ENCODE measurements at regions not wholly inside any gene's neighbourhood (a gene's known extent, or its start where the extent isn't known, plus 50 kb on each side); places are given as distances from the start of the nearest gene placed in this dataset.

DNA sequence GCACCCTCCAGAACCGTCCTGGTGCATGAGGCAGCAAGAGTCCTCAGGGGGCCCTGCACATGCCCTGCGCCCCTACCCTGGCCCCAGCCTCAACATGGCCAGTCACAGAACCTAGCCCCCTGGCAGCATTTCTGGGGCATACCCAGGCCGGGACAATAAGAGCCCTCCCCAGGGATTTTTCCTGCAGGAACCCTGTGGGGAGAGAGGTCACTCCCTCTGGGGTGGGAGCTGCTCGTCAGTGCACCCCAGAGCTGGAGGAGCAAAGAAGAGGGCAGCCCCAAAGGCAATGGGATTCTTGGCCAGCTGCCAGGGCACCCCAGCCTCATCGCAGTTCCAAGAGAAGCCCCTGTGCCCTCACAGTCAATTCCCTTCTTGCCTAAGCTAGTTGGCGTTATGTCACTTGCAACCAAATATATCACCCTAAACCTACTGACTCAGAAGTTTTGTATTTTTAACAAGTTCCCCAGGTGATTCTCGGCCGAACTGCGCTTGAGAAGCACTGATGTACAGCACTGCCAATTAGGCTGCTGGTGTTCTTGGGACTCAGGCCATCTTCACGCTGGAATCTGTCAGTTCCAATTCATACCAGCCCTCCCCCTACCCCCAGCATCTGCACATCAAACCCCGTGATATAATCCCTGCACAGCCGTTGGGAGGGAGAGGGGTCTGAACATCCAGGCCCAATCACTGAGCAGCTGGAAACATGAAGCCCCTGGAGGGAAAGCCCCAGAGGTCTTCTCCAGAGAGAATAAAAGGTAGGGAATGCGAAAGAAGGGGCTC, 87.5 kb upstream of the PRR20G start:
- Histone ChIP-seq H3K4me1 (ENCODE audit: control insufficient read depth, insufficient read depth, low read depth, low read length) (no peaks in the 10 kb centered on the region), H3K79me1 (replicated peaks; ENCODE audit: low read length, poor library complexity, severe bottlenecking) (no peaks in the 10 kb centered on the region), H3K27ac (ENCODE audit: low read length, poor library complexity, severe bottlenecking) (no peak overlapping the region), H4K8ac (ENCODE audit: low read length) (no peak overlapping the region), H3K36me3 (ENCODE audit: control insufficient read depth in 1 of 2, insufficient read depth in 2 of 2, low read depth in 1 of 2, low read length in 2 of 2) (no peaks in the 10 kb centered on the region), H3K4ac (ENCODE audit: low read depth in 1 of 2, low read length in 2 of 2) (no peak overlapping the region), H2AK5ac (ENCODE audit: low read length, severe bottlenecking) (no peak overlapping the region), H4K91ac (ENCODE audit: low read length) (no peak overlapping the region), H3K23ac (ENCODE audit: low read length in 2 of 2) (no peak overlapping the region), H3K14ac (ENCODE audit: low read length in 2 of 2) (no peak overlapping the region), H2BK120ac (ENCODE audit: low read depth, low read length) (no peak overlapping the region), H3K4me2 (ENCODE audit: low read length, poor library complexity, severe bottlenecking) (no peak overlapping the region), H3K4me3 (ENCODE audit: insufficient read depth in 1 of 2, low read depth in 1 of 2, low read length in 2 of 2) (no peak overlapping the region), H3K27me3 (ENCODE audit: control insufficient read depth in 1 of 2, insufficient read depth in 1 of 2, low read length in 2 of 2) (peaks cover 12 to 53% of the 10 kb centered on the region in 2 experiments), H3K18ac (ENCODE audit: low read depth in 1 of 2, low read length in 2 of 2) (no peak overlapping the region), H2BK5ac (ENCODE audit: low read depth, low read length, poor library complexity, severe bottlenecking) (no peak overlapping the region), H2AFZ (ENCODE audit: low read depth, low read length) (no peak overlapping the region), H3K9me3 (ENCODE audit: control insufficient read depth, low read length) (no peaks in the 10 kb centered on the region), H3K9ac (ENCODE audit: low read length) (no peak overlapping the region), H2BK12ac (ENCODE audit: low read length in 2 of 2) (no peak overlapping the region), H2BK15ac (ENCODE audit: low read depth, poor library complexity, severe bottlenecking) (no peak overlapping the region)
- no peak for DNase-seq
- WGBS, result 84% methylated on average over 13 of the region's 13 CpGs

GRCh38 chr3:127374086-127375010, 86.5 kb upstream of the PRR20G start:
- no peak overlapping the region for H3K14ac ChIP-seq (ENCODE audit: low read length in 2 of 2)
- no peak overlapping the region for H4K8ac ChIP-seq (ENCODE audit: low read length)
- no peak overlapping the region for H3K18ac ChIP-seq (ENCODE audit: low read depth in 1 of 2, low read length in 2 of 2)
- no peak overlapping the region for H4K91ac ChIP-seq (ENCODE audit: low read length)
- H2BK15ac ChIP-seq (ENCODE audit: low read depth, poor library complexity, severe bottlenecking), result no peak overlapping the region
- no peak overlapping the region for H3K4ac ChIP-seq (ENCODE audit: low read depth in 1 of 2, low read length in 2 of 2)
- H3K23ac ChIP-seq (ENCODE audit: low read length in 2 of 2), result no peak overlapping the region
- no peak overlapping the region for H2BK12ac ChIP-seq (ENCODE audit: low read length in 2 of 2)
- H3K4me2 ChIP-seq (ENCODE audit: low read length, poor library complexity, severe bottlenecking), result no peak overlapping the region
- no peaks in the 10 kb centered on the region for H3K9me3 ChIP-seq (ENCODE audit: control insufficient read depth, low read length)
- DNase-seq, result no peak
- H3K27me3 ChIP-seq (ENCODE audit: control insufficient read depth in 1 of 2, insufficient read depth in 1 of 2, low read length in 2 of 2), result peaks cover 12 to 57% of the 10 kb centered on the region in 2 experiments
- H2AFZ ChIP-seq (ENCODE audit: low read depth, low read length), result no peak overlapping the region
- H3K4me3 ChIP-seq (ENCODE audit: insufficient read depth in 1 of 2, low read depth in 1 of 2, low read length in 2 of 2), result no peak overlapping the region
- no peak overlapping the region for H2AK5ac ChIP-seq (ENCODE audit: low read length, severe bottlenecking)
- H3K36me3 ChIP-seq (ENCODE audit: control insufficient read depth in 1 of 2, insufficient read depth in 2 of 2, low read depth in 1 of 2, low read length in 2 of 2), result no peaks in the 10 kb centered on the region
- 73% methylated on average over 12 of the region's 12 CpGs for whole genome bisulfite sequencing
- H3K9ac ChIP-seq (ENCODE audit: low read length), result no peak overlapping the region
- H2BK120ac ChIP-seq (ENCODE audit: low read depth, low read length), result no peak overlapping the region
- no peaks in the 10 kb centered on the region for H3K4me1 ChIP-seq (ENCODE audit: control insufficient read depth, insufficient read depth, low read depth, low read length)
- no peak overlapping the region for H2BK5ac ChIP-seq (ENCODE audit: low read depth, low read length, poor library complexity, severe bottlenecking)
- H3K79me1 ChIP-seq (replicated peaks; ENCODE audit: low read length, poor library complexity, severe bottlenecking), result no peaks in the 10 kb centered on the region
- no peak overlapping the region for H3K27ac ChIP-seq (ENCODE audit: low read length, poor library complexity, severe bottlenecking)

- DNase-seq, result no peak
- Histone ChIP-seq H3K9me3 (ENCODE audit: control insufficient read depth, low read length) (no peaks in the 10 kb centered on the region), H3K27ac (ENCODE audit: low read length, poor library complexity, severe bottlenecking) (no peak overlapping the region), H4K8ac (ENCODE audit: low read length) (no peak overlapping the region), H2BK120ac (ENCODE audit: low read depth, low read length) (no peak overlapping the region), H2BK12ac (ENCODE audit: low read length in 2 of 2) (no peak overlapping the region), H2AK5ac (ENCODE audit: low read length, severe bottlenecking) (no peak overlapping the region), H3K4ac (ENCODE audit: low read depth in 1 of 2, low read length in 2 of 2) (no peak overlapping the region), H3K18ac (ENCODE audit: low read depth in 1 of 2, low read length in 2 of 2) (no peak overlapping the region), H3K27me3 (ENCODE audit: control insufficient read depth in 1 of 2, insufficient read depth in 1 of 2, low read length in 2 of 2) (peaks cover 16 to 64% of the 10 kb centered on the region in 2 experiments), H3K36me3 (ENCODE audit: control insufficient read depth in 1 of 2, insufficient read depth in 2 of 2, low read depth in 1 of 2, low read length in 2 of 2) (no peaks in the 10 kb centered on the region), H3K4me3 (ENCODE audit: insufficient read depth in 1 of 2, low read depth in 1 of 2, low read length in 2 of 2) (no peak overlapping the region), H3K4me1 (ENCODE audit: control insufficient read depth, insufficient read depth, low read depth, low read length) (no peaks in the 10 kb centered on the region), H2BK5ac (ENCODE audit: low read depth, low read length, poor library complexity, severe bottlenecking) (no peak overlapping the region), H3K9ac (ENCODE audit: low read length) (no peak overlapping the region), H2AFZ (ENCODE audit: low read depth, low read length) (no peak overlapping the region), H4K91ac (ENCODE audit: low read length) (no peak overlapping the region), H3K4me2 (ENCODE audit: low read length, poor library complexity, severe bottlenecking) (no peak overlapping the region), H2BK15ac (ENCODE audit: low read depth, poor library complexity, severe bottlenecking) (no peak overlapping the region), H3K23ac (ENCODE audit: low read length in 2 of 2) (no peak overlapping the region), H3K14ac (ENCODE audit: low read length in 2 of 2) (no peak overlapping the region), H3K79me1 (replicated peaks; ENCODE audit: low read length, poor library complexity, severe bottlenecking) (no peaks in the 10 kb centered on the region)
- whole genome bisulfite sequencing, result 66% methylated on average over 9 of the region's 9 CpGs
These were observed 85.7 kb upstream of the PRR20G start for GRCh38 chr3:127373441-127374085.

- Histone ChIP-seq H3K4me2 (ENCODE audit: low read length, poor library complexity, severe bottlenecking) (no peak overlapping the region), H2BK120ac (ENCODE audit: low read depth, low read length) (no peak overlapping the region), H2AFZ (ENCODE audit: low read depth, low read length) (no peak overlapping the region), H2BK15ac (ENCODE audit: low read depth, poor library complexity, severe bottlenecking) (no peak overlapping the region), H2BK5ac (ENCODE audit: low read depth, low read length, poor library complexity, severe bottlenecking) (no peak overlapping the region), H2AK5ac (ENCODE audit: low read length, severe bottlenecking) (no peak overlapping the region), H3K36me3 (ENCODE audit: control insufficient read depth in 1 of 2, insufficient read depth in 2 of 2, low read depth in 1 of 2, low read length in 2 of 2) (no peaks in the 10 kb centered on the region), H3K4ac (ENCODE audit: low read depth in 1 of 2, low read length in 2 of 2) (no peak overlapping the region), H3K27me3 (ENCODE audit: control insufficient read depth in 1 of 2, insufficient read depth in 1 of 2, low read length in 2 of 2) (peaks cover 21 to 72% of the 10 kb centered on the region in 2 experiments), H3K4me3 (ENCODE audit: insufficient read depth in 1 of 2, low read depth in 1 of 2, low read length in 2 of 2) (no peak overlapping the region), H4K91ac (ENCODE audit: low read length) (no peak overlapping the region), H2BK12ac (ENCODE audit: low read length in 2 of 2) (no peak overlapping the region), H3K27ac (ENCODE audit: low read length, poor library complexity, severe bottlenecking) (no peak overlapping the region), H3K14ac (ENCODE audit: low read length in 2 of 2) (no peak overlapping the region), H3K79me1 (replicated peaks; ENCODE audit: low read length, poor library complexity, severe bottlenecking) (no peaks in the 10 kb centered on the region), H4K8ac (ENCODE audit: low read length) (no peak overlapping the region), H3K9ac (ENCODE audit: low read length) (no peak overlapping the region), H3K9me3 (ENCODE audit: control insufficient read depth, low read length) (no peaks in the 10 kb centered on the region), H3K23ac (ENCODE audit: low read length in 2 of 2) (no peak overlapping the region), H3K18ac (ENCODE audit: low read depth in 1 of 2, low read length in 2 of 2) (no peak overlapping the region), H3K4me1 (ENCODE audit: control insufficient read depth, insufficient read depth, low read depth, low read length) (no peaks in the 10 kb centered on the region)
- 79% methylated on average over 5 of the region's 6 CpGs for whole genome bisulfite sequencing
- DNase-seq, result no peak
These were observed 84.0 kb upstream of the PRR20G start for GRCh38 chr3:127371846-127372245.
